ENCODE measurements at regions not wholly inside any gene's neighbourhood (a gene's known extent, or its start where the extent isn't known, plus 50 kb on each side); places are given as distances from the start of the nearest gene placed in this dataset.
"Not testable (repeated sequence)": the region's sequence is repeated elsewhere in the genome, so short reads cannot be mapped to it uniquely, and the experiment has no call there.

GRCh38 chr2:182477774-182478173 lies 50.9 kb upstream of the PDE1A start:
- in situ Hi-C loops (cut with HindIII; ENCODE audit: low sequenced_read_pairs): no loop called here

- in situ Hi-C loops (cut with HindIII; ENCODE audit: low sequenced_read_pairs): no loop called here
Measured at GRCh38 chr2:182481676-182482075, 54.8 kb upstream of the PDE1A start.

- in situ Hi-C loops (cut with HindIII; ENCODE audit: low sequenced_read_pairs): no loop called here
Measured at GRCh38 chr2:182482511-182482910, 55.7 kb upstream of the PDE1A start.

- in situ Hi-C loops (cut with HindIII; ENCODE audit: low sequenced_read_pairs): no loop called here
Measured at GRCh38 chr2:182496596-182496995, 69.8 kb upstream of the PDE1A start.

GRCh38 chr2:182499706-182500470 lies 73.1 kb upstream of the PDE1A start:
- in situ Hi-C loops (cut with HindIII; ENCODE audit: low sequenced_read_pairs): no loop called here

GRCh38 chr2:182503886-182504285 lies 77.0 kb upstream of the PDE1A start:
- in situ Hi-C loops (cut with HindIII; ENCODE audit: low sequenced_read_pairs): no loop called here

GRCh38 chr2:182504903-182505302 lies 78.1 kb upstream of the PDE1A start:
- in situ Hi-C loops (cut with HindIII; ENCODE audit: low sequenced_read_pairs): no loop called here

- in situ Hi-C loops (cut with HindIII; ENCODE audit: low sequenced_read_pairs): no loop called here
Measured at GRCh38 chr2:182506606-182507005, 79.8 kb upstream of the PDE1A start.

- in situ Hi-C loops (cut with HindIII; ENCODE audit: low sequenced_read_pairs): not testable (repeated sequence)
Measured at GRCh38 chr2:182508583-182508982, 81.7 kb upstream of the PDE1A start.

GRCh38 chr2:182509216-182509615 lies 82.4 kb upstream of the PDE1A start:
- in situ Hi-C loops (cut with HindIII; ENCODE audit: low sequenced_read_pairs): no loop called here

GRCh38 chr2:182521453-182522404 lies 94.9 kb upstream of the PDE1A start:
- in situ Hi-C loops (cut with HindIII; ENCODE audit: low sequenced_read_pairs): no loop called here

- in situ Hi-C loops (cut with HindIII; ENCODE audit: low sequenced_read_pairs): no loop called here
Measured at GRCh38 chr2:182522405-182522896, 95.6 kb upstream of the PDE1A start.

GRCh38 chr2:182522972-182523473 lies 96.2 kb upstream of the PDE1A start:
- in situ Hi-C loops (cut with HindIII; ENCODE audit: low sequenced_read_pairs): no loop called here

GRCh38 chr2:182530636-182531035 lies 103.8 kb upstream of the PDE1A start:
- in situ Hi-C loops (cut with HindIII; ENCODE audit: low sequenced_read_pairs): no loop called here

- in situ Hi-C loops (cut with HindIII; ENCODE audit: low sequenced_read_pairs): no loop called here
Measured at GRCh38 chr2:182540252-182540651, 113.4 kb upstream of the PDE1A start.

- in situ Hi-C loops (cut with HindIII; ENCODE audit: low sequenced_read_pairs): no loop called here
Measured at GRCh38 chr2:182541268-182541667, 114.4 kb upstream of the PDE1A start.

GRCh38 chr2:182542501-182543258 lies 115.8 kb upstream of the PDE1A start:
- in situ Hi-C loops (cut with HindIII; ENCODE audit: low sequenced_read_pairs): no loop called here

- in situ Hi-C loops (cut with HindIII; ENCODE audit: low sequenced_read_pairs): no loop called here
Measured at GRCh38 chr2:182543741-182544525, 117.1 kb upstream of the PDE1A start.

- in situ Hi-C loops (cut with HindIII; ENCODE audit: low sequenced_read_pairs): no loop called here
Measured at GRCh38 chr2:182545420-182546167, 118.8 kb upstream of the PDE1A start.

All from endothelial cell of hepatic sinusoid (primary cell).